IgD-negative memory B cell (primary cell): ENCODE measurements at regions not wholly inside any gene's neighbourhood (a gene's known extent, or its start where the extent isn't known, plus 50 kb on each side); places are given as distances from the start of the nearest gene placed in this dataset.
"Not testable (repeated sequence)": the region's sequence is repeated elsewhere in the genome, so short reads cannot be mapped to it uniquely, and the experiment has no call there.

Source experiments
- H3K27ac Mint-ChIP-seq, 3 donors: one replicate each; pipeline ENCODE4 v1.8.0; 2020 to 2022; ENCODE audit warnings: mild to moderate bottlenecking in 3 of 3, mixed read lengths in 3 of 3, moderate library complexity in 1 of 3
- H3K27me3 Mint-ChIP-seq: one replicate; pipeline ENCODE4 v1.8.0; 2021; ENCODE audit warnings: mixed read lengths
- H3K36me3 Mint-ChIP-seq: one replicate; pipeline ENCODE4 v1.8.0; 2020; ENCODE audit warnings: mild to moderate bottlenecking, mixed read lengths
- H3K4me1 Mint-ChIP-seq, 3 donors: one replicate each; pipeline ENCODE4 v1.8.0; 2020 to 2022; ENCODE audit warnings: mixed read lengths in 3 of 3, mild to moderate bottlenecking in 1 of 3
- H3K4me3 Mint-ChIP-seq, 4 donors: one replicate each; pipeline ENCODE4 v1.8.0; 2020 to 2022; ENCODE audit warnings: mild to moderate bottlenecking in 4 of 4, mixed read lengths in 4 of 4, moderate library complexity in 3 of 4
- H3K9me3 Mint-ChIP-seq, 3 donors: one replicate each; pipeline ENCODE4 v1.8.0; 2020 to 2021; ENCODE audit warnings: mixed read lengths in 3 of 3, mild to moderate bottlenecking in 1 of 3

DNA sequence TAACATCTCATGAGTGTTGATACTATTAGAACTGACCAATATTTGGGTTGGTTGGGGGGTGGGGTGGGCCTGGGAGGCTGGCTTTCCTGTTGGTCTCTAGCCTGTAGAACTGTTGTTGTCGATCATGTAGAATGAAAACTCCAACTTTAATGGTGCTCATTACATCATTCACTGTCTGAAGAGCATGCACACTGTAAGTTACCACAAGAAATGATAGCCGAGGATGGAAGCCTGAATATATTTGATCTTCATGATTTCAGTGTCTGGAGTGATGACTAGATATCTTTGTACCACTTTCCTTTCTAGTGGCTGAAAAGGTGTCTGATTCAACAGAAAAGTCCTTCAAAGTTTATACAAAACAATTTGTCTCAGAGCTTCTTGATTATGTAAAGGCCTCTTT lies 123.6 kb downstream of the XCL2 start:
- Mint-ChIP-seq H3K4me3 (no peak overlapping the region), H3K9me3 (no peaks in the 10 kb centered on the region), H3K27me3 (peaks cover 1% of the 10 kb centered on the region), H3K36me3 (no peaks in the 10 kb centered on the region), H3K4me1 (no peaks in the 10 kb centered on the region), H3K27ac (no peak overlapping the region)

DNA sequence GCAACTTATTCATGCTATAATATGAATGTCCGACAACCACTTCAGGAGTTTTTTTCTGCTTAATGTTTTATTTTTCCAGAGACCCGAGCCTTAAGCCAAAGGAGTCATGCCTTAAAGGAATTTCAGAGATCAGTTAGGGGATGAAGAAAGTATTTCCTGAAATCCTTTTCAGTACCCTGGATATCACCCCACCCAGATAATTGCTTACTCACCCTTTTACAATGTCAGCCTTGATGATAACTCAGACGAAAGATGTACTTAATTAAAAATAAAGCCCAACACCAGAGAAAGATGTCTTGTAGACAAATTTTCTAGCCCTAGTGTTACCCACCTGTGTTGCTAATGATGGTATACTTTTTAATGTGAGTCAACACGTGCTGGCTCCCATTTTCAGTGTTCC lies 124.1 kb downstream of the XCL2 start:
- H3K27ac Mint-ChIP-seq, result no peak overlapping the region
- no peaks in the 10 kb centered on the region for H3K9me3 Mint-ChIP-seq
- peaks cover 1% of the 10 kb centered on the region for H3K27me3 Mint-ChIP-seq

DNA sequence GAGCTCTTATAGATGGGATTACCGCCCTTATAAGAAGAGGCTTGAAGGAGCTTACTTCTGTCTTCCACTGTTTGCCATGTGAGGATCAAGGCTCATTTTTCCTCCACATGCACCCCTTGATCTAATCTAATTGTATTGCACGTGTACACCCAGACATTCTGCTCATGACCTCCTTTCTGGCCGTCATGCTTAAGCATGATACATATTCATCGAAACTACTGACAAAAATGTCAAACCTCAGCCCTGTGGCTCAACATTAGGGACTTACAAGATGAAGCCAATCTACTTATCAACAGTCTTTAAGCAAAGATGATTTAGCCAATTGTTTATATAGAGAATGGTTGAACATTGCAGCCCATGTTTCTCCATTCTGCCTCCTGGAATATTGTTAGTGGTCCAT lies 127.6 kb downstream of the XCL2 start:
- Mint-ChIP-seq H3K4me3 (no peak overlapping the region), H3K36me3 (no peaks in the 10 kb centered on the region), H3K4me1 (no peaks in the 10 kb centered on the region), H3K27ac (no peak overlapping the region), H3K9me3 (no peaks in the 10 kb centered on the region), H3K27me3 (peaks cover 1% of the 10 kb centered on the region)

More for the DNA sequence above, 124.1 kb downstream of the XCL2 start:
- no peaks in the 10 kb centered on the region for H3K36me3 Mint-ChIP-seq
- no peak overlapping the region for H3K4me3 Mint-ChIP-seq
- no peaks in the 10 kb centered on the region for H3K4me1 Mint-ChIP-seq

DNA sequence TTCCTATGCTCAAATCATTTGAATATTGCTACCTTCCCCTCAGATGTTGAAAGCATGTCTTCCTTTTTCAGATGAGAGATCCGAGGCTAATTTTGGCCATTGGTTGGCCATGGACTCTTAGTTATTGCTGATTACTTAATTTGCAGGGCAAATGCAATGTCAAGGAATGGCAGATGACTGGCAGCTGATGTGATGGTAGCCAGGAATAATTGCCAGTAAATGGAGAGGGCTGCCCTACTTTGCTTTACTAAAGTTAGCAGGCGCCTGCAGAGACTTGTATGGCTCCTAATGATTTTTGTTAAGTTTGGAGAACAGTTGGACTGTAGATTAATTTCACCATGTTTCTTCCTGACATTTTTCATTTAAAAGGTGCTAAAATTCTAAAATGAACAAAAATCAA lies 128.9 kb downstream of the XCL2 start:
- Mint-ChIP-seq H3K36me3 (no peaks in the 10 kb centered on the region), H3K4me1 (peaks cover 0 to under 1% (median 0%) of the 10 kb centered on the region in 3 donors), H3K27me3 (peaks cover 1% of the 10 kb centered on the region)

DNA sequence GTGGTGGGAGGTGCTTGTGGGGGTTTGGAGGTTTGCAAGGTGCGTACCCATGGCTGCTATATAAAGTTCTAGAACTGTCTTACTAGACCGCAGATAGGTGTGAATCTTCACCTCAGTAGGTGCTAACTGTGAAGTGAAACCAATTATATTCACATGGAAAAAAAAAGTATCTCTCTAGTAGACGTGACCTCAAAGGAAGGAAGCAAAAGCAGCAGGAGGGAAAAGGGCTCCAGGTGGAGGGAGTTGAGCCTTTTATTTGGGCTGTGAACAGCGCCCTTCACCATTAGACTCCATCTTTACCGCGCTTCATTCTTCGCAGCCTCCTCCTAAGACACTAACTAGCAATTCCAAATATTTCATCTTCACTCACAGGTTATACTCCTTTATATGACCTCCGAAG lies 129.8 kb downstream of the TBX19 start:
- Mint-ChIP-seq H3K27ac (peak overlapping the region in 1 of 3 donors; percentile 68), H3K4me3 (no peak overlapping the region), H3K9me3 (peaks cover 1 to 10% (median 3%) of the 10 kb centered on the region in 3 donors), H3K4me1 (peaks cover 5 to 12% (median 8%) of the 10 kb centered on the region in 3 donors), H3K27me3 (peaks cover 4% of the 10 kb centered on the region), H3K36me3 (no peaks in the 10 kb centered on the region)

More for the DNA sequence above, 128.9 kb downstream of the XCL2 start:
- no peak overlapping the region for H3K27ac Mint-ChIP-seq
- no peaks in the 10 kb centered on the region for H3K9me3 Mint-ChIP-seq
- no peak overlapping the region for H3K4me3 Mint-ChIP-seq

DNA sequence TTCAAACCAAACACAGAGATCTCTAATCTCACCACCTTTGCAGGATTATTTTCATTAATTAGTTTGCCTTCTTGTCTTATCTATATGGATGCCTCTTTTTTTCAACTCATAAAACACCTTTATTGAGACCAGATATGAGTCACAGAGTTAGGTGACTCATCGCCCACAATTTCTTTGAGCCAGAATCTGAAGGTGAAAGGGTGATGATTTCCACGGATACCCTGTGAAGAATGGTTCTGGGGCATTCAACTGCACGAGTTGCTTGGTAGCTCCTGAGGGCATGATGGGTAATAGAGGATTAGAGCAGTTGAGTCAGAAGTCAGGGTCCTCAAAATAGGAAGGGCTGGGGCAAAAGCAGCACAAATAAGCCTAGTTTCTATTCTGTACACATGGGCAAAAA lies 128.2 kb downstream of the TBX19 start:
- Mint-ChIP-seq H3K4me3 (no peak overlapping the region), H3K4me1 (peaks cover 5 to 12% (median 8%) of the 10 kb centered on the region in 3 donors), H3K27ac (no peak overlapping the region), H3K9me3 (peaks cover 1 to 10% (median 3%) of the 10 kb centered on the region in 3 donors), H3K27me3 (peaks cover 4% of the 10 kb centered on the region), H3K36me3 (no peaks in the 10 kb centered on the region)

DNA sequence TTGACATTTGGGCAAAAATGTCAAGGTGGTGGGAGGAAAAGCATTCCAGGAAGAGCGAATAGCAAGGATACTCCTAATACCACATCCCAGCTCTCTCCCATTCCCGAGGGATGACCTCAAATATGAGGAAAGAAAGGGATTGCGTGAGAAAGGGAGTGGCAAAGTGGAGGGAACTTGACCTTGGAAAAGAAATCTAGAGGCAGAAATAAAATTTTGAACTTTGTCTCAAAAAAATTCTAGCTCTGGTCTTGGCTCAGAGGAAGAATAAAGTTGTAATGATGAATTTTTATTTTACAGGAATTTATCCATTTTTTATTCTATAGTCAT lies 127.8 kb downstream of the TBX19 start:
- Mint-ChIP-seq H3K9me3 (peaks cover 1 to 10% (median 3%) of the 10 kb centered on the region in 3 donors), H3K27ac (no peak overlapping the region), H3K4me3 (peak overlapping the region in 1 of 4 donors; percentile 3), H3K27me3 (peaks cover 4% of the 10 kb centered on the region), H3K4me1 (peaks cover 5 to 12% (median 8%) of the 10 kb centered on the region in 3 donors), H3K36me3 (no peaks in the 10 kb centered on the region)

DNA sequence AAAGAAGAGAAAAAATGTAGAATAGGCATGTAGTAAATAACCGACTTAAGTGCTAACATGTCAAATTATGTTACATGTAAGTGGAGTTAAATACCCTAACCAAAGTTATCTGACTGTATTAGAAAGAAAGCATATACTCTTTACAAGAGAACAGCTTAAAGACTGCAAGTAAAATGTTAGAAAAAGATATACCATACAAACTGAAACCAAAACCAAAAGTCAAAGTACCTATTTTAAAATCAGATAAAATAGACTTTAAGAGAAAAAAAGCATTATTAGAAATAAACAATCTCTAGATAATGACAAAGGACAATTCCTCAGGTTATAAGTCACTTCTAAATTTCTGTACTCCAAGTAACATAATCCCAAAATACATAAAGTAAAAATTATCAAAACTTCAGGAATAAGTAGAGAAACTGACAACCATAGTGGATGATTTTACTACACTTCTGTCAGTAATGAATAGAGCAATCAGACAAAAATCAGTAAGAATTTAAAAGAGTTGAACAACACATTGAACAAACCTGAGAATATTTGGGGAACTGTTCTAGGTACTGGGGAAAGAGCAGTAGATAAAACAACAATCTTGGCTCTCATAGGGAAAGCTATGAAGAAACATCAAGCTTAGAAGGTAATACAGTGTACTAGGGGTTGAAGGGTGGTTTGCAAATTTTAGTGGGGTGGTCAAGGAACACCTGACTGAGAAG lies 127.3 kb downstream of the TBX19 start:
- Mint-ChIP-seq H3K27me3 (peaks cover 3% of the 10 kb centered on the region), H3K27ac (no peak overlapping the region), H3K4me1 (peaks cover 5 to 12% (median 8%) of the 10 kb centered on the region in 3 donors), H3K4me3 (peak overlapping the region in 2 of 4 donors; percentile 55 to 61), H3K9me3 (peaks cover 1 to 10% (median 3%) of the 10 kb centered on the region in 3 donors), H3K36me3 (no peaks in the 10 kb centered on the region)

DNA sequence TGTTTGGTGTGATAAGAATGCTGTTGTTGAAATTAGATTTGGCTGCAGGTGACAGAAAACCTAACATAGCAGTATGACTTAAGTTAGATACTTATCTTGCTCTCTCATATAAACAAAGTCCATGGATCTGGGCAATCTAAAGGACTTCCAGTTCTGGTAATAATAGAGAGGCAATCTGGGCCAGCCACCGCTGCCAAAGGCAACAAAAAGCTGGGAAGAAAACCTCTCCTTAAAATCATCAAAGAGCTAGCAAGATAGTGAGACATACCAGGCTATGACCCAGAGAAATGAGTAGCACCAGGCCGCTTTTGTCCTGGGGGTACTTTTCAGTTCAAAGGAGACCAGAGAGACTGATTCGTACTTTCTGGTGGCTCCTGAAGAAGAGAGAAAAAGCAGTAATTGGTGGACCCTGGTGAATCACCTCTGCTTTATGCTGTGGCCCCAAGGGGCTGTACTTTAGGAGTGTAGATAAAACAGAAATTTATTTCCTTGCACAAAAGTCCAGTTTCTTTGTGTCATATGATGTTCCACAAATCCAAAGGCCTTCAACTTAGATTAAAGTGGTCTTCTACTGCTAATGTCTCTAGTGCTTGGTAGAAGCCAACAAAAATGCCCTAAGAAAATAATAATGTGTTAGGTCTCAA lies 125.4 kb downstream of the TBX19 start:
- Mint-ChIP-seq H3K4me1 (peaks cover 5 to 12% (median 8%) of the 10 kb centered on the region in 3 donors), H3K27me3 (peaks cover 3% of the 10 kb centered on the region), H3K27ac (no peak overlapping the region), H3K36me3 (no peaks in the 10 kb centered on the region), H3K9me3 (peaks cover 1 to 10% (median 3%) of the 10 kb centered on the region in 3 donors), H3K4me3 (no peak overlapping the region)

DNA sequence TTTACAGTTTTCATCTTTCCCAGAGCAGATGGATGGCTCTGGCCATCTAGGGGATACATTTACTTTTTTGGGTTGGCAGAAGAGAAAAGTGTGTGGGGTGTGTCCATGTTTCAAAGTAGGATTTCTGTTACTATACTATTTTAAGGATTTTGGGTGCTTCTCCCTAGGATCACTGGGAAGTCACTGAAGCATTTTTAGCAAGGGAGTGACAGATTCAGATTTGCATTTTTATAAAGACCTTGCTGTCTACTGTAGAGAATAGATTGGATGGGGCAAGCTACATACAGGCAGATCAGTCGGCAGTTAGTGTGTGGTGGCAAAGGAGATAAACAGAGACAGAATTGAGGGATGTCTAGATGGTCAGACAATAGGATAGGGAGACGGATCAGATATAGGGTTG lies 122.5 kb downstream of the TBX19 start:
- Mint-ChIP-seq H3K36me3 (peaks cover 4% of the 10 kb centered on the region), H3K9me3 (peaks cover 1 to 10% (median 3%) of the 10 kb centered on the region in 3 donors), H3K27me3 (peaks cover 5% of the 10 kb centered on the region), H3K4me1 (peaks cover 3 to 6% (median 4%) of the 10 kb centered on the region in 3 donors), H3K27ac (no peak overlapping the region), H3K4me3 (no peak overlapping the region)

DNA sequence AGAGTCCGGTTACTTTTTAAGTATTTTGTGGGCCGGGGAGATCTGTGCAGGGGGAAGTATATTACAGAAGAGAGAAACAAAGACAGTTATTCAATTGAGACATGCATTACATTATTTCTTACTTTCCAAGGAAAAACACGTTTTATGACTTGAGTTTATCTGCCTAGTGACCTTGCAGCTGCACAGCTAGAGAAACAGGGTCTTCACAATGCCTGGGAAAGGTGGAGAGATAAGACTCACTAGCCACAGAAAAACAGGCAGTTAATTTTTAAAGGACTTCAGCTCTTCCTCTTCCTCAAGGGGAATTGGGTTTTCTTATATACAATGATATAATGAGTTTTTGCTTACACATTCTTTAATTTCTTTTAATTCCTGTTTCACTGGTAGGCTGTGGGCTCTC lies 121.8 kb downstream of the TBX19 start:
- not testable (repeated sequence) for H3K4me1 Mint-ChIP-seq, H3K27ac Mint-ChIP-seq

DNA sequence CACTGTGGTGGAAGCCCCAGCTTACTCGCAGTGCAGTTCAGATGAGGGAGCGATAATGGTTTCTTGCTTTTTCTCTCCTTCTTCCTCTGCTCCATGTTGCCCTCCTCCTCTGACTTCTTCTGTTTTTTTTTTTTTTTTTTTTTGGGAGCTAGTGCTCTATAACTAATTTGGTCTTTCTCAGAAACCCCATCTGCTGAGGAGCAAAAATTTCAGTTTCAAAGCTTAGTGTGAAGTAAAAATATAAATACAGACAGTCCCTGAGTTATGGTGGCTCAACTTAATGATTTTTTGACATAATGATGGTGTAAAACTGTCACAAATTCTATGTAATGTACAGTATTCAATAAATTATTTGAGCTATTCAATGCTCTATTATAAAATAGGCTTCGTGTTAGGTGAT lies 120.7 kb downstream of the TBX19 start:
- Mint-ChIP-seq H3K4me1 (no peaks in the 10 kb centered on the region), H3K27ac (no peak overlapping the region)

More for the DNA sequence above, 121.8 kb downstream of the TBX19 start:
- H3K27me3 Mint-ChIP-seq, H3K4me3 Mint-ChIP-seq, H3K36me3 Mint-ChIP-seq: not testable (repeated sequence)
- peaks cover 1 to 10% (median 3%) of the 10 kb centered on the region in 3 donors for H3K9me3 Mint-ChIP-seq

DNA sequence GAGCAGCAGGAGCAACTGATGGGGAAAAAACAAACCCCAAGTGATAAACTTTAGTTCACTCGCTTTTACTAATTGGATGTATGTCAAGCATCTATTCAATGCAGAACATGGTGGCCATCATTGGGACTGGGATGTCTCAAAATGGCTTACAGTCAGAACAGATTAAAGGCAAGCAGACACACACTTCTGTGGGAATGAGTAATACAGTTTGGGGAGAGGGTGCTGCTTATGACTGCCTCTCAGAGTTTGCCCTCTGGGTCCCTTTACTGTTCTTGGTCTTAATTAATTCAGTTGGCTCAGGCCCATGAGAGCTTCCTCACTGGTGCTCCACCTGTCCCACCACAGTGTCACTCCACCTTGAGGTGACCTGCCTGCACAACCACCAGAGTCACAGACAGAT lies 119.5 kb downstream of the TBX19 start:
- Mint-ChIP-seq H3K4me3 (no peak overlapping the region), H3K27ac (no peak overlapping the region), H3K9me3 (no peaks in the 10 kb centered on the region), H3K4me1 (no peaks in the 10 kb centered on the region), H3K27me3 (peaks cover 5% of the 10 kb centered on the region), H3K36me3 (peaks cover 4% of the 10 kb centered on the region)

More for the DNA sequence above, 120.7 kb downstream of the TBX19 start:
- Mint-ChIP-seq H3K36me3 (peaks cover 4% of the 10 kb centered on the region), H3K9me3 (peaks cover under 1 to 3% (median 1%) of the 10 kb centered on the region in 3 donors), H3K4me3 (no peak overlapping the region), H3K27me3 (peaks cover 5% of the 10 kb centered on the region)

DNA sequence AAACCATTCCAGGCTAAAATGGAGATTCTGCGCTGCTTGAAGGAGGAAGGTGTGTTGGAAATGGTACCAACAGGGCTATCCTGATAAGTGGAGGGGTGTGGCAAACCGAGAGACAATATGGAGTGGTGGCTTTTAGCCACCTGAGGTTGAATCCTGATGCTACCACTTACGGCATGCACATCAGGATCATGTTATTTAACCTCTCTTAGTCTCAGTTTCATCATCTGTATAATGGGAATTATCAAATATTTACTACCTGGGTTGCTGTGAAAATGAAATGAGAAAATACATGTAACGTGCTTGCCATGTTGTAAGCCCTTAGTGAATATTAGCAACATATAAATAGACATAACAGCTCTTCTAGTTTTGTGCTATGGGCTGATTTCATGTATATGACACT lies 117.1 kb downstream of the TBX19 start:
- no peaks in the 10 kb centered on the region for H3K9me3 Mint-ChIP-seq
- H3K27ac Mint-ChIP-seq, result no peak overlapping the region
- peaks cover 4% of the 10 kb centered on the region for H3K36me3 Mint-ChIP-seq
- H3K27me3 Mint-ChIP-seq, result peaks cover 8% of the 10 kb centered on the region
- H3K4me1 Mint-ChIP-seq, result no peaks in the 10 kb centered on the region
- no peak overlapping the region for H3K4me3 Mint-ChIP-seq

DNA sequence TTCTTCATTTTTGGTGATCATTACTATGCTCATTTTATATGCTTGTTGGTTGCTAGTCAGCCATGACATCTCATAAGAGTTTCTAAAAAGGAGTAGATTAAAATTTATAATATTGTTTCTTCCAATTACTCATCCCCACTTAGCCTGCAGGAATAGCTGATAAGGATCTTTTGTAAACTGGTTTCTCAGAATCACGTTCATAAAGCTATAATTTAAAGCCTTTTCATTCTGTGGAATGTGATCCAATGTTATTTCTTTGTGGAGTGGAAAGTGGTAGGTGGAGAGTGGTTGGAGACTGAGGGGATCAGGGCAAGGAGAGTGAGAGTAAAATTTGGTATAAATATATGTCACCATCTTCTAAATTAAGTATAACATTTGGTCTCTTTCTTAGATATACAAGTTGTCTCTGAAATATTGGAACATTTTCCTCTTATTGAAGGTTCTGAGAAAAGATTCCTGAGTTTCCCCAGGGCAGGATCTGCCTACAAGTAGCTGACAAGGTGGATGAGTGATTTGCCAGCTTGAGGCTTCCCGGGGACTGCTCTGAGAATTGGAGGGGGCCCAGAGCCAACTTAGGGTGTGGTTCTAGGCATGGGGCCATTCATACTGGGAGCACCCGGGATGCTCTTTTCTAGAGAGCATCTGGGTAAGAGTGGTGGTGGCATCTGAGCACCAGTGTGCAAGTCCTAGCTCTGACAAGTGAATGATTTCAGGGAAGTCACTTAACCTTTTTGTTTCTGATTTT lies 116.4 kb downstream of the TBX19 start:
- H3K36me3 Mint-ChIP-seq, result peaks cover 4% of the 10 kb centered on the region
- H3K4me1 Mint-ChIP-seq, result no peaks in the 10 kb centered on the region
- peaks cover 12% of the 10 kb centered on the region for H3K27me3 Mint-ChIP-seq
- H3K27ac Mint-ChIP-seq, result no peak overlapping the region
- no peaks in the 10 kb centered on the region for H3K9me3 Mint-ChIP-seq
- H3K4me3 Mint-ChIP-seq, result no peak overlapping the region
